ENCODE measurements at regions not wholly inside any gene's neighbourhood (a gene's known extent, or its start where the extent isn't known, plus 50 kb on each side); places are given as distances from the start of the nearest gene placed in this dataset.

- H3K4me3 ChIP-seq (ENCODE audit: low read depth, low read length) = no peak overlapping the region
- no peaks in the 10 kb centered on the region for H3K27me3 ChIP-seq
Measured at GRCh38 chr2:185337033-185337432, 401.6 kb upstream of the FSIP2 start.

GRCh38 chr2:185338104-185338503, 400.5 kb upstream of the FSIP2 start:
- H3K4me3 ChIP-seq (ENCODE audit: low read depth, low read length) = no peak overlapping the region
- H3K9me3 ChIP-seq = no peaks in the 10 kb centered on the region
- H3K4me1 ChIP-seq = no peaks in the 10 kb centered on the region
- no peak for TF ChIP-seq CTCF (IDR thresholded peaks at IDR 0.05; ENCODE audit: low read depth, low read length)
- DNase-seq = no peak
- H3K27me3 ChIP-seq = no peaks in the 10 kb centered on the region
- H3K36me3 ChIP-seq = no peaks in the 10 kb centered on the region

More at GRCh38 chr2:185337033-185337432, 401.6 kb upstream of the FSIP2 start:
- H3K36me3 ChIP-seq = no peaks in the 10 kb centered on the region
- no peak for DNase-seq
- H3K9me3 ChIP-seq = no peaks in the 10 kb centered on the region
- no peak for TF ChIP-seq CTCF (IDR thresholded peaks at IDR 0.05; ENCODE audit: low read depth, low read length)
- H3K4me1 ChIP-seq = no peaks in the 10 kb centered on the region

GRCh38 chr2:185347445-185347844, 391.2 kb upstream of the FSIP2 start:
- no peaks in the 10 kb centered on the region for H3K9me3 ChIP-seq
- no peaks in the 10 kb centered on the region for H3K36me3 ChIP-seq
- H3K4me3 ChIP-seq (ENCODE audit: low read depth, low read length) = no peak overlapping the region
- TF ChIP-seq CTCF (IDR thresholded peaks at IDR 0.05; ENCODE audit: low read depth, low read length) = no peak
- no peaks in the 10 kb centered on the region for H3K4me1 ChIP-seq
- no peaks in the 10 kb centered on the region for H3K27me3 ChIP-seq
- no peak for DNase-seq

GRCh38 chr2:185360776-185361175, 377.8 kb upstream of the FSIP2 start:
- Histone ChIP-seq H3K9me3 (no peaks in the 10 kb centered on the region), H3K4me3 (ENCODE audit: low read depth, low read length) (no peak overlapping the region), H3K27me3 (no peaks in the 10 kb centered on the region), H3K4me1 (no peaks in the 10 kb centered on the region), H3K36me3 (no peaks in the 10 kb centered on the region)
- no peak for TF ChIP-seq CTCF (IDR thresholded peaks at IDR 0.05; ENCODE audit: low read depth, low read length)
- DNase-seq = no peak

- no peak for TF ChIP-seq CTCF (IDR thresholded peaks at IDR 0.05; ENCODE audit: low read depth, low read length)
- H3K9me3 ChIP-seq = no peaks in the 10 kb centered on the region
- no peaks in the 10 kb centered on the region for H3K27me3 ChIP-seq
- DNase-seq = no peak
- H3K4me1 ChIP-seq = no peaks in the 10 kb centered on the region
- H3K36me3 ChIP-seq = no peaks in the 10 kb centered on the region
- no peak overlapping the region for H3K4me3 ChIP-seq (ENCODE audit: low read depth, low read length)
Measured at GRCh38 chr2:185372188-185372587, 366.4 kb upstream of the FSIP2 start.

GRCh38 chr2:185373229-185373628, 365.4 kb upstream of the FSIP2 start:
- no peak for TF ChIP-seq CTCF (IDR thresholded peaks at IDR 0.05; ENCODE audit: low read depth, low read length)
- no peaks in the 10 kb centered on the region for H3K36me3 ChIP-seq
- H3K27me3 ChIP-seq = no peaks in the 10 kb centered on the region
- no peaks in the 10 kb centered on the region for H3K9me3 ChIP-seq
- H3K4me3 ChIP-seq (ENCODE audit: low read depth, low read length) = no peak overlapping the region
- H3K4me1 ChIP-seq = no peaks in the 10 kb centered on the region
- no peak for DNase-seq
